CMK (cell line): ENCODE measurements at regions not wholly inside any gene's neighbourhood (a gene's known extent, or its start where the extent isn't known, plus 50 kb on each side); places are given as distances from the start of the nearest gene placed in this dataset.
"Not testable (repeated sequence)": the region's sequence is repeated elsewhere in the genome, so short reads cannot be mapped to it uniquely, and the experiment has no call there.

ENCODE experiments used
- DNase-seq: peaks from one replicate; pipeline ENCODE4 v3.0.0-alpha.2; 2010; ENCODE audit warnings: low read depth

GRCh38 chr5:120088412-120088811 lies 375.7 kb upstream of the PRR16 start:
- peak; percentile 34 for DNase-seq

- peak; percentile 25 for DNase-seq
Observed at GRCh38 chr5:120088836-120089235, 375.3 kb upstream of the PRR16 start.

GRCh38 chr5:120091376-120091948 lies 372.6 kb upstream of the PRR16 start:
- DNase-seq: no peak

GRCh38 chr5:120092649-120093048 lies 371.5 kb upstream of the PRR16 start:
- no peak for DNase-seq

- DNase-seq: peak; percentile 18
Observed at GRCh38 chr5:120093178-120093577, 370.9 kb upstream of the PRR16 start.

- DNase-seq: no peak
Observed at GRCh38 chr5:120096413-120096812, 367.7 kb upstream of the PRR16 start.

- no peak for DNase-seq
Observed at GRCh38 chr5:120098426-120098825, 365.7 kb upstream of the PRR16 start.

- no peak for DNase-seq
Observed at GRCh38 chr5:120098902-120099535, 365.1 kb upstream of the PRR16 start.

GRCh38 chr5:120101771-120102170 lies 362.3 kb upstream of the PRR16 start:
- no peak for DNase-seq

GRCh38 chr5:120103495-120103894 lies 360.6 kb upstream of the PRR16 start:
- DNase-seq: no peak

GRCh38 chr5:120106912-120107525 lies 357.1 kb upstream of the PRR16 start:
- no peak for DNase-seq

- no peak for DNase-seq
Observed at GRCh38 chr5:120108586-120109248, 355.4 kb upstream of the PRR16 start.

GRCh38 chr5:120122703-120123102 lies 341.4 kb upstream of the PRR16 start:
- DNase-seq: no peak

GRCh38 chr5:120124031-120124430 lies 340.1 kb upstream of the PRR16 start:
- no peak for DNase-seq

GRCh38 chr5:120124961-120125360 lies 339.1 kb upstream of the PRR16 start:
- no peak for DNase-seq

- not testable (repeated sequence) for DNase-seq
Observed at GRCh38 chr5:120132347-120132746, 331.8 kb upstream of the PRR16 start.

- DNase-seq: no peak
Observed at GRCh38 chr5:120134944-120135343, 329.2 kb upstream of the PRR16 start.

- no peak for DNase-seq
Observed at GRCh38 chr5:120137582-120137981, 326.5 kb upstream of the PRR16 start.

GRCh38 chr5:120139039-120139438 lies 325.1 kb upstream of the PRR16 start:
- no peak for DNase-seq

GRCh38 chr5:120140501-120140900 lies 323.6 kb upstream of the PRR16 start:
- DNase-seq: no peak

- no peak for DNase-seq
Observed at GRCh38 chr5:120141076-120141475, 323.0 kb upstream of the PRR16 start.

GRCh38 chr5:120146787-120147186 lies 317.3 kb upstream of the PRR16 start:
- DNase-seq: no peak

GRCh38 chr5:120147911-120148310 lies 316.2 kb upstream of the PRR16 start:
- not testable (repeated sequence) for DNase-seq
